ENCODE measurements at regions not wholly inside any gene's neighbourhood (a gene's known extent, or its start where the extent isn't known, plus 50 kb on each side); places are given as distances from the start of the nearest gene placed in this dataset.

DNA sequence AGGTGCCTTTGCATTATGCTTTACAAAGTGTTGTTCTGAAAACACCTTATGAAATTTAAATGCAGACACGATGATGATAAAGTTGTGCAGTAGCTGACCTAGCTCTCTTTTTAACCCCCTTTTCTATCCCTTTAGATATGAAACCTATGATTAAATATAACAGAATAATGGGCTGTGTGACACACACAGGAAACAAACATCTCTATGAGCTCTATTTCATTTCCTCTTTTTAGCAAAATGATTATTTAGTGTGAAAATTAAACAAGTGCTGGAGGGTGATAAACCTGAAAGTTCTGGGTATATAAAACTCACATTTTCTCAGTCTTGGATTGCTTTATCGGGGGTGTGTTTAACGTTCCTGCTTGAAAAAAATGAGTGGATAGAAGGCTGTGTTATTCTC, 1310.5 kb upstream of the CELF2 start:
- no peak for DNase-seq (ENCODE audit: low read depth in 2 of 2)

DNA sequence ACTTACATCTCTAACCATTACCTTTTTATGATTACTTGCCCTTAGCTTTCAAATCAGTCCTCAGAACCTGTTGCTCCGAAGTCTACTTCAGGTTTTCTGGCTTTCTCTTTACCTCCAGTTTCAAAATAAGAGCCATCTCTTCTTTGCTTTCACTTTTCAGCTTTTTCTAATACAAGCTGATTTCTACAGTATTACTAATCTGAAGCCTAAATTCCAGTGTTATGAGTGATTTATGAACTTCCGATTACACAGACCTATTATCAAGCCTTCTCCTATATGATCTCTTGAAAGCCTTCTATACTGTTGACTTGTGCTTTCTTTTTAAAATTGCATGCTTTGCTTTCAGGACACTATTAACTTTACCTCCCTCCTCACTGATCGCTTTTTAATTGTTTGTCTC, 1307.8 kb upstream of the CELF2 start:
- DNase-seq (ENCODE audit: low read depth in 2 of 2) = no peak

DNA sequence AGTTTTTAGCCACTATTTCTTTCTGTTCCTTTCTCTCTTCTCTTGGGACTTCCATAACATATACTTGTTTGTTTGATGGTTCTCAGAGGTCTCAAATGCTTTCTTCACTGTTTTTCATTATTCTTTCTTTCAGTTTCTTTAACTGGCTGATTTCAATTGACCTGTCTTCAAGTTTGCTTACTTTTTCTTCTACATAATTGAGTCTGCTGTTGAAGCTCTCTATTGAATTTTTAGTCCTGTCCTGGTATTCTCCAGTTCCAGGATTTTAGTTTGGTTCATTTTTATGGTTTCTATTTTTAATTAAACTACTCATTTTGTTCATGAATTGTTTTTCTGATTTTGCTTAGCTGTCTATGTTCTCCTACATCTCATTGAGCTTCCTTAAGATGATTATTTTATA, 1305.3 kb upstream of the CELF2 start:
- DNase-seq (ENCODE audit: low read depth in 2 of 2) = no peak

DNA sequence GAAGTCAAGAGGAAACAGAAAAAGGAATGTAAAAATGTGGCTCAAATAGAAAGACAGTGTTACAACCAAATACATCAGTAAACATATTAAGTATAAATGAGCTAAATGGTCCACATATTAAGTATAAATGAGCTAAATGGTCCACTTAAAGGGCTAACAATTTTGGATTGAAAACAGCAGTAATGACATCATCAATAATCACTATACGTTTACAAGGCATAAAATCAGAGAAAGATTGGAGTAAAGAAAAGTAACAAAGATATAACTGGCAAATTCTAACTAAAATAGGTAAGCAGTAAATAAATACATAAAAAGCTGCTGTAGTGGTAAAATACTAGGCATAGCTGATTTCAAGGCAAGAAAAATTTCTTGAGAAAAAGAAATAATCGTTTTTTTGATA, 1298.4 kb upstream of the CELF2 start:
- DNase-seq (ENCODE audit: low read depth in 2 of 2) = no peak

DNA sequence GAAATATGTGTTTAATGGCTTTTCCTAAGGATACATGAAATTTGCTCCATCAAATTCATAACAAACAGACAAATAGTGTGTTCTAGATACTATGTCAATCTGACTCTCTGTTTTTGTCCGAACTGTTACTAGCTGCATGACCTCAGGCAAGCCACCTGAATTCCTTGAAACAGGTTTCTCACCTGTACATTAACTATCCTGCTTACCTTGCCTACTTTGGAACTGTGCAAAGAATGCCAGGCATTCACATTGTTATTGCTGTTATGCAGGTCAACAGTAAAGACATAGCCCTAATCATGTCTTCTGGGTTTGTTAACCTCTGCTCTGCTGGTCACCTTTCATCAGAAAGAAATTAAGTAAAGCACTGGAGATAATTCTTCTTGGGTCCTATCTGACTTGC, 1283.9 kb upstream of the CELF2 start:
- no peak for DNase-seq (ENCODE audit: low read depth in 2 of 2)

- no peak for DNase-seq (ENCODE audit: low read depth in 2 of 2)
These were observed 1283.5 kb upstream of the CELF2 start for GRCh38 chr10:9734218-9734617.

DNA sequence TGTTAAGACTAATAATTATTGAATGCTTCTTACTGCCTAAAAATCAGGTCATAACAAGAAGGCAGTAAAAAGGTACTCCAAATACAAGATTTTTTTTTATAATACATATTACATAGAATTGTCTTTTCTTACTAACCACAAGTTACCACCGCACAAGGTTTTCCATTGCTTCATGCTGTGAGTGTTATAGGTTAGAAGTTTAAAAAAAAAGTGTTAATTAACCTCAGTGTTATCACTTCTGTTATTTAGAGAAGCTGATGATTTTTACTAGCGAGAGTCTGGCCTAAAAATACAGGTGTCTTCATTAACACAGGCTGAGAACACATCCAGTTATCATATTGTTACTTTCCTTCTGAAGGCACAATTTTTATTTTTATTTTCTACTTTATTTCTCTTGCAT, 1281.9 kb upstream of the CELF2 start:
- DNase-seq (ENCODE audit: low read depth in 2 of 2) = no peak

- no peak for DNase-seq (ENCODE audit: low read depth in 2 of 2)
These were observed 1274.0 kb upstream of the CELF2 start for GRCh38 chr10:9743639-9744038.

DNA sequence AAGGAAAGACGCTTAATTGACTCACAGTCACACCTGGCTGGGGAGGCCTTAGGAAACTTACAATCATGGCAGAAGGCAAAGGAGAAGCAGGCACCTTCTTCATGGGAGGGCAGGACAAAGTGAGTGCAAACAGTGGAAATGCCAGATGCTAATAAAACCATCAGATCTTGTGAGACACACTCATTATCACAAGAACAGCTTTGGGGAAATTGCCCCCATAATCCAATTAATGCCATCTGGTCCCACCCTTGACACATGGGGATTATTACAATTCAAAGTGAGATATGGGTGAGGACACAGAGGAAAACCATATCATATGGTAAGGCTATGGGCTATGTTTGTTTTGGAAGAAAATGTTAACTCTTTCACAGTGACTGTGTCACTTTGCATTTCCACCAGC, 1272.5 kb upstream of the CELF2 start:
- DNase-seq (ENCODE audit: low read depth in 2 of 2) = no peak

DNA sequence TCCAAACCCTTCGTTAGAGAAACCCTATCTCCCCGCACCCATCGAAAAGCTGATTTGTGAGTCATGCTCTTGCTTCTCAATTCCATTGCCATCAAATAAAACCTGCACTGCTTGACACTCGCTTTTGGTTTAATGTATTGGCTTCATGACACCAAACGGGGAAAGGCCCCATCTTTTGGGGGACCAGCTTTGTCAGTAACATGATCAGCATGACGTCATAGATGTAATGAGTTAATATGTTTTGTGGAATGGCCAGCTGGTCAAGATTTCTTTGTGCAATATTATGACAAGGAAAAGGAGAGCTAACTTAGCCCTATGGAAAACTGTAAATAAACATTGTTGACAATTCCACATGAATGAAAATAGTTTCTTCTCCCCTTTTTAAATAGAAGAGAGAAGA, 1260.5 kb upstream of the CELF2 start:
- no peak for DNase-seq (ENCODE audit: low read depth in 2 of 2)

GRCh38 chr10:9759596-9759995, 1258.1 kb upstream of the CELF2 start:
- no peak for DNase-seq (ENCODE audit: low read depth in 2 of 2)

DNA sequence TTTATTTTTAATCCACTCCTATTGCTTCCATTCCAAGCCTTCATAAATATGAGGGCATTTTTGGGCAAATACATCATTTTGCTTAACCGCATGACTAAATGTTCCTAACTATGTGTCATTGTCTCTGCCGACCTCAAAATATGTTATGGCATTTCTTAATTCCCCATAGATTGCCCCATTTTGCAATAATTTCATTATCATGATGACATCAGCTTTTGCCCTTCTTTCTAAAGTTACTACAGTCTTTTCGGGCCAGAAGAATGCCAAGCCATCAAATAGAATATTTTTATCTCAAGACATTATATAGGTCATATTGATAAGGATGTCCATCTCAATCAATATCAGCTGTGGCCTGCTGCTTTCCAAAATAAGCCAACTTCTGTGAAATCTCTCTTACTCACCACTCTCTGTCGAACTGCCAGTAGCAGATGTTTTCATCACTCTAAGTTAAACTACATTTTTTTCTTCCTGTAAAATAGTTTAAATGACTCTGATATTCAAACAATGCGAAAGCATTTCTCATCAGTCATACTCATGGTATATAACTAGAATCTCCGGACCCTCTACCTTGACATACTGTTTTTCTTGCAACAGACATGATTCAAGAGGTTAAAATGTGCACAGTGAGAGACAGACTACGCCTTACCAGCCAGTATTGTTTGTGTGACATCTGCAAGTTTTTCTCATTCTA, 1254.6 kb upstream of the CELF2 start:
- DNase-seq (ENCODE audit: low read depth in 2 of 2) = no peak

- DNase-seq (ENCODE audit: low read depth in 2 of 2) = no peak
These were observed 1250.9 kb upstream of the CELF2 start for GRCh38 chr10:9766762-9767161.

- DNase-seq (ENCODE audit: low read depth in 2 of 2) = no peak
These were observed 1236.0 kb upstream of the CELF2 start for GRCh38 chr10:9781666-9782065.

DNA sequence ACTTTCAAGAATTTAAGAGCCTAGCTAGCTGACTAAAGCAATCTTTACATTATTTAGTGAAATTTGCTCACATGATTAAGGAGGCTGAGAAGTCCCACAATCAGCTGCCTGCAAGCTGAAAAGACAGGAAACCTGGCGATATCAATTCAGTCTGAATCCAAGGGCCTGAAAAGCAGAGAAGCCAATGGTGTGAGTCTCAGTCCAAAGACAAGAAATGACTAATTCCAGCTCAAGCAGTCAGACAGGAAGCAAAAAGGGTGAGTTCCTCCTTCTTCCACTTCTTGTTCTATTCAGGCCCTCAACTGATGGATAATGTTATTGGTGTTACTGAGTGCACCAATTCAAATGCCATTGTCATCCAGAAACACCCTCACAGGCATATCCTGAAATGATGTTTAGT, 1231.6 kb upstream of the CELF2 start:
- peak in 1 of 2 donors; percentile 1 for DNase-seq (ENCODE audit: low read depth in 2 of 2)

DNA sequence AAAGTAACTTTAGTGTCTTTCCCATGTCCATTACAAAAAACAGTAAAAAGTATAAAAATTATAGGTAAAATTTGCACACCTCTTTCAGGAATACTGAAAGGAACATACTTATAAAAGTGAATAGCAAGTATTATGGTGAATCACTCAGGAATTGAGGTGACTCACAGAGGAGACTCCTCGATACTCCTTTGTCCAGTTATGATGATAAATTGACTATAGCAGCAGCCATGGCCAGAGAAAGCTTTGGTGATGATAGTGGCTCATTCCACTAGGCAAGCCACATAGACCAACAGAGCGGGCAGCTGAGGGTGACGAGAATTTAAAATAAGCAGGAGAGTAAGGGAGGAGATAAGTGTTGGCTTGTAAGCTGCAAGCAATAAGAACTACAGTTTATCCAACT, 1231.1 kb upstream of the CELF2 start:
- no peak for DNase-seq (ENCODE audit: low read depth in 2 of 2)

DNA sequence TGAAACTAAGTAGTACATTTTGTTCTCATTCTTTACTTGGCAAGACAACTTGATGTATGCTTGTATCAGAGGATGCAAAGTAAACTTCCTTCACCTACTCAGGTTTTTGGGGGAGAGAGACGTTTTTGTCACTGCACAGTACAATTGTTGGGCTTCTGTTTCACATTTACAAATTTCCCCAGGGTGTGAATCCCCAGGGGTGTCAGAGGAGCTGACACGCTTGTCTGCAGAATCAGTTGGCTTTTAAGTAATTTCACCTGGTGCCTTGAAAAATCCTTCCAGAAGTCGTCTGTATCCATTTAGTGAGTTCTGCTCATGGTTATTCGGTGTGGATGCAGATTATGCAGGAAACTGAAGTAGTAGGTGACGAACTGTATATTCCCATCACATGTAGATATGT, 1227.7 kb upstream of the CELF2 start:
- no peak for DNase-seq (ENCODE audit: low read depth in 2 of 2)

GRCh38 chr10:9792181-9792580, 1225.5 kb upstream of the CELF2 start:
- no peak for DNase-seq (ENCODE audit: low read depth in 2 of 2)

GRCh38 chr10:9796564-9796963, 1221.1 kb upstream of the CELF2 start:
- DNase-seq (ENCODE audit: low read depth in 2 of 2) = no peak

GRCh38 chr10:9800011-9800410, 1217.7 kb upstream of the CELF2 start:
- DNase-seq (ENCODE audit: low read depth in 2 of 2) = no peak

GRCh38 chr10:9800571-9800970, 1217.1 kb upstream of the CELF2 start:
- no peak for DNase-seq (ENCODE audit: low read depth in 2 of 2)

DNA sequence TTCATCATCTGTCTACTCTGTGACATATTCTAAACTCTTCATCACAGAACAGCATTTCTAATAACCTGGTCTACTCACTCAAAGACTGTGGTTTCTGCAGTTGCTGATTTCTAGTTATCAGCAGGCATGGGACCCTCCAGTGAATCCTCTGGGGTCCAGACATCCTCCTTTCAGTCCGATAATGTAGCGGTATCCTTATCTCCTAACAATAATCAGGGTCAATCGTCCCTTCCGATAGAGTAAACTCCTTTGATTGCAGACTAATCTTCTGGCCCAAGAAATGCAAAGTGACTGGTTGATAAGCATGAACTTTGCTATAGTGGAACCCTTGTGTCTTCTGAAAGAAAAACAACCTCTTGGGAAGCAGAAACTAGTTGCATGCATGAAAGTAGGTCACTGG, 1209.8 kb upstream of the CELF2 start:
- DNase-seq (ENCODE audit: low read depth in 2 of 2) = no peak

- no peak for DNase-seq (ENCODE audit: low read depth in 2 of 2)
These were observed 1206.1 kb upstream of the CELF2 start for GRCh38 chr10:9811601-9812000.

- no peak for DNase-seq (ENCODE audit: low read depth in 2 of 2)
These were observed 1203.3 kb upstream of the CELF2 start for GRCh38 chr10:9814285-9814864.
